ENCODE measurements at regions not wholly inside any gene's neighbourhood (a gene's known extent, or its start where the extent isn't known, plus 50 kb on each side); places are given as distances from the start of the nearest gene placed in this dataset.

- Histone ChIP-seq H3K4me2 (ENCODE audit: extremely low read depth, insufficient read depth, low read length) (peak overlapping the region; percentile 35), H2AFZ (ENCODE audit: low read length) (peak overlapping the region; percentile 38)
- peak; percentile 56 to 77 for DNase-seq (ENCODE audit: low read depth in 2 of 2)
Measured at GRCh38 chr4:114349543-114350175, 248.9 kb upstream of the UGT8 start.

GRCh38 chr4:114358901-114359300 lies 239.7 kb upstream of the UGT8 start:
- Histone ChIP-seq H2AFZ (ENCODE audit: low read length) (no peak overlapping the region), H3K27ac (ENCODE audit: insufficient read depth, low read length) (no peak overlapping the region), H3K79me2 (ENCODE audit: control insufficient read depth, insufficient read depth, low read length) (no peaks in the 10 kb centered on the region), H4K20me1 (ENCODE audit: control insufficient read depth, extremely low read depth, insufficient read depth, low read length) (no peaks in the 10 kb centered on the region), H3K4me2 (ENCODE audit: extremely low read depth, insufficient read depth, low read length) (no peak overlapping the region), H3K9me3 (ENCODE audit: control insufficient read depth, insufficient read depth, low read depth, low read length) (no peaks in the 10 kb centered on the region), H3K4me3 (replicated peaks in 1 of 4; ENCODE audit: control extremely low read depth in 1 of 4, insufficient read depth in 1 of 4, low read depth in 3 of 4, low read length in 4 of 4) (no peak overlapping the region), H3K4me1 (ENCODE audit: control insufficient read depth, extremely low read depth, insufficient read depth, low read length) (no peaks in the 10 kb centered on the region), H3K36me3 (ENCODE audit: control insufficient read depth, insufficient read depth, low read length) (no peaks in the 10 kb centered on the region), H3K27me3 (ENCODE audit: control insufficient read depth, insufficient read depth, low read length) (no peaks in the 10 kb centered on the region), H3K9ac (ENCODE audit: insufficient read depth, low read length) (no peak overlapping the region)
- DNase-seq (ENCODE audit: low read depth in 2 of 2): no peak
- TF ChIP-seq CTCF (conservative IDR thresholded peaks at IDR 0.05 in 1 of 2, IDR thresholded peaks at IDR 0.05 in 1 of 2; ENCODE audit: low read depth in 1 of 2, low read length in 2 of 2): no peak
- no peak for TF ChIP-seq EZH2 (IDR thresholded peaks at IDR 0.05; ENCODE audit: low read length, missing control alignments)

More at GRCh38 chr4:114349543-114350175, 248.9 kb upstream of the UGT8 start:
- Histone ChIP-seq H3K4me3 (replicated peaks in 1 of 4; ENCODE audit: control extremely low read depth in 1 of 4, insufficient read depth in 1 of 4, low read depth in 3 of 4, low read length in 4 of 4) (no peak overlapping the region), H3K79me2 (ENCODE audit: control insufficient read depth, insufficient read depth, low read length) (no peaks in the 10 kb centered on the region), H3K27ac (ENCODE audit: insufficient read depth, low read length) (no peak overlapping the region), H4K20me1 (ENCODE audit: control insufficient read depth, extremely low read depth, insufficient read depth, low read length) (no peaks in the 10 kb centered on the region), H3K4me1 (ENCODE audit: control insufficient read depth, extremely low read depth, insufficient read depth, low read length) (peaks cover 4% of the 10 kb centered on the region), H3K9ac (ENCODE audit: insufficient read depth, low read length) (no peak overlapping the region), H3K36me3 (ENCODE audit: control insufficient read depth, insufficient read depth, low read length) (no peaks in the 10 kb centered on the region), H3K27me3 (ENCODE audit: control insufficient read depth, insufficient read depth, low read length) (no peaks in the 10 kb centered on the region), H3K9me3 (ENCODE audit: control insufficient read depth, insufficient read depth, low read depth, low read length) (no peaks in the 10 kb centered on the region)
- no peak for TF ChIP-seq EZH2 (IDR thresholded peaks at IDR 0.05; ENCODE audit: low read length, missing control alignments)
- TF ChIP-seq CTCF (conservative IDR thresholded peaks at IDR 0.05 in 1 of 2, IDR thresholded peaks at IDR 0.05 in 1 of 2; ENCODE audit: low read depth in 1 of 2, low read length in 2 of 2): no peak

DNA sequence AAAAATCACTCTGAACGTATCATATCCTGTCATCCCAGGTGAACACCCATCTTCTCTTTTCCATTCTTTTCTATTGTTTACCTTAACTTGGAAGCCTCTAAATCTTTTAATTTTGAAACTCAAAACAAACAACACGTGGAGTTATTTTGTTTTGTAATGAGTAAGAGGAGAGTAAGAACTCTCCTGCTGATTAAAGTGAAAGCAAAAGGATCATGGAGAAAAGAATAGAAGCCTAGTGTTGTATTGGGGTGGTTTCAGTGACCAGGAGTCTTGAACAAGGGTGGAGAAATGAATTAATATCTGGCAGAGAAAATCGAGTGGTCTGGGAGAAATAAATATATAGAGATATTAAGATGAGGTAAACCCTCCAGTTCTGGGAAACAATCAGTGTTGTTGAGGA lies 237.4 kb upstream of the UGT8 start:
- Histone ChIP-seq H3K27ac (ENCODE audit: insufficient read depth, low read length) (no peak overlapping the region), H2AFZ (ENCODE audit: low read length) (peak overlapping the region; percentile 30), H3K27me3 (ENCODE audit: control insufficient read depth, insufficient read depth, low read length) (no peaks in the 10 kb centered on the region), H3K36me3 (ENCODE audit: control insufficient read depth, insufficient read depth, low read length) (no peaks in the 10 kb centered on the region), H3K79me2 (ENCODE audit: control insufficient read depth, insufficient read depth, low read length) (no peaks in the 10 kb centered on the region), H3K9me3 (ENCODE audit: control insufficient read depth, insufficient read depth, low read depth, low read length) (no peaks in the 10 kb centered on the region), H3K4me3 (replicated peaks in 1 of 4; ENCODE audit: control extremely low read depth in 1 of 4, insufficient read depth in 1 of 4, low read depth in 3 of 4, low read length in 4 of 4) (no peak overlapping the region), H4K20me1 (ENCODE audit: control insufficient read depth, extremely low read depth, insufficient read depth, low read length) (no peaks in the 10 kb centered on the region), H3K9ac (ENCODE audit: insufficient read depth, low read length) (no peak overlapping the region), H3K4me2 (ENCODE audit: extremely low read depth, insufficient read depth, low read length) (peak overlapping the region; percentile 6), H3K4me1 (ENCODE audit: control insufficient read depth, extremely low read depth, insufficient read depth, low read length) (peaks cover 3% of the 10 kb centered on the region)
- TF ChIP-seq EZH2 (IDR thresholded peaks at IDR 0.05; ENCODE audit: low read length, missing control alignments) (no peak), CTCF (conservative IDR thresholded peaks at IDR 0.05 in 1 of 2, IDR thresholded peaks at IDR 0.05 in 1 of 2; ENCODE audit: low read depth in 1 of 2, low read length in 2 of 2) (no peak)
- DNase-seq (ENCODE audit: low read depth in 2 of 2): no peak

All from fibroblast of lung (primary cell).